ENCODE measurements at regions not wholly inside any gene's neighbourhood (a gene's known extent, or its start where the extent isn't known, plus 50 kb on each side); places are given as distances from the start of the nearest gene placed in this dataset.

GRCh38 chr16:80314042-80314441 is 226.8 kb upstream of the DYNLRB2 start:
- TF ChIP-seq CTCF (IDR thresholded peaks at IDR 0.05) (no peak), POLR2A (IDR thresholded peaks at IDR 0.05) (no peak)
